HG03060 (cell line): ENCODE measurements at regions not wholly inside any gene's neighbourhood (a gene's known extent, or its start where the extent isn't known, plus 50 kb on each side); places are given as distances from the start of the nearest gene placed in this dataset.

Experiments
- ATAC-seq: cut with Tn5 transposase; IDR thresholded peaks from one replicate; pipeline ENCODE4 v1.9.1; 2021; ENCODE audit warnings: low read depth, moderate number of reproducible peaks; ENCODE audit not compliant: unreplicated experiment

GRCh38 chr1:173418107-173418985 lies 58.8 kb upstream of the PRDX6 start:
- no peak for ATAC-seq

- ATAC-seq, result no peak
These were observed 56.8 kb upstream of the PRDX6 start for GRCh38 chr1:173420330-173420806.

GRCh38 chr1:173421286-173421685 lies 55.8 kb upstream of the PRDX6 start:
- ATAC-seq, result no peak

GRCh38 chr1:173421789-173422188 lies 55.3 kb upstream of the PRDX6 start:
- no peak for ATAC-seq

GRCh38 chr1:173422456-173422976 lies 54.6 kb upstream of the PRDX6 start:
- ATAC-seq, result no peak

- no peak for ATAC-seq
These were observed 53.8 kb upstream of the PRDX6 start for GRCh38 chr1:173423291-173423690.

- ATAC-seq, result no peak
These were observed 53.0 kb upstream of the PRDX6 start for GRCh38 chr1:173424143-173424542.

- no peak for ATAC-seq
These were observed 52.2 kb upstream of the PRDX6 start for GRCh38 chr1:173424782-173425407.

GRCh38 chr1:173426057-173426456 lies 51.1 kb upstream of the PRDX6 start:
- no peak for ATAC-seq

GRCh38 chr1:173427146-173428054 lies 49.7 kb upstream of the PRDX6 start:
- ATAC-seq, result no peak
